DMS 273 (cell line): ENCODE measurements at regions not wholly inside any gene's neighbourhood (a gene's known extent, or its start where the extent isn't known, plus 50 kb on each side); places are given as distances from the start of the nearest gene placed in this dataset.
A peak's percentile ranks its signal among the peaks of the same experiment; 100 is the strongest.
"Not testable (repeated sequence)": the region's sequence is repeated elsewhere in the genome, so short reads cannot be mapped to it uniquely, and the experiment has no call there.

Experiments
- DNase-seq: peaks from one replicate; lab custom pipeline; 2025; ENCODE audit not compliant: unreplicated experiment; lab: John Stamatoyannopoulos, UW

GRCh38 chr18:34280000-34280399 is 55.3 kb upstream of the NOL4 start:
- DNase-seq, result no peak

DNA sequence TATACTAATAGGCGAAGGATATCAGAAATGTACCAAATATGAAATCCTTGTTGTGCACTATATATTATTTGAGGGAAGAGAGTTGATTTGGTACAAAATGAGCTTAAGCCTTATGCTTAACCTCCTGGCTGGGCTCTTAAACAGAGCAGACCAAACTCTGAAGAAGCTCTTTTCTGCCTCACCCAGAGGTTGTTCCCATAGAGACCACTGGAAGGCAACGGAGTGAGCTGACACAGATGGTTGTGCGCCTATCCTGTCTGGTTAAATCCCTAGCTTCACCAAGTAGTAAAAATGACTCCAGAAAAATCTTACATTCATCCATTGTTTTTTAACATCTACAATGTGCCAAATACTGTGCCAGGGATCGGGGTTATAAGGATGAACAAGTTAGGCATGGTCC is 55.9 kb upstream of the NOL4 start:
- no peak for DNase-seq

- no peak for DNase-seq
Observed at GRCh38 chr18:34281290-34281689, 56.6 kb upstream of the NOL4 start.

GRCh38 chr18:34281722-34282121 is 57.0 kb upstream of the NOL4 start:
- DNase-seq, result no peak

DNA sequence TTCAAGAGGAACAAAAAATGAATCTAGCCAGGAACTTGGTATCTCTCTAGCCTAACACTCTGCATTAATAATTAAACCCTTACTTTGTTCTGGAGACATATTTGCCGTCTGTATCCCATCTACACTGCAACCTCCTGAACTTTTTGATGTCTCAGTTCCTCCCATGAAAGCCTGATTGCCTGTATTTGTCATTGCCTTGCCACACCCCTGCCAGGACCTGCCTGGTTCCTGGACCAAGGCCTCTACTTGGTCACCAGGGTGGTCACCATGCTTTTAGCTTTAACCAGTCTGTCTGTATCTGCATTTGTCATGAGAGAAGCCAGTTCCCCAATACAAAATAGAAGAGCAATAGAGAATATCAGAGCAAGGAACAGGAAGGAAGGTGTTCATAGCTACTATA is 58.8 kb upstream of the NOL4 start:
- DNase-seq, result no peak

DNA sequence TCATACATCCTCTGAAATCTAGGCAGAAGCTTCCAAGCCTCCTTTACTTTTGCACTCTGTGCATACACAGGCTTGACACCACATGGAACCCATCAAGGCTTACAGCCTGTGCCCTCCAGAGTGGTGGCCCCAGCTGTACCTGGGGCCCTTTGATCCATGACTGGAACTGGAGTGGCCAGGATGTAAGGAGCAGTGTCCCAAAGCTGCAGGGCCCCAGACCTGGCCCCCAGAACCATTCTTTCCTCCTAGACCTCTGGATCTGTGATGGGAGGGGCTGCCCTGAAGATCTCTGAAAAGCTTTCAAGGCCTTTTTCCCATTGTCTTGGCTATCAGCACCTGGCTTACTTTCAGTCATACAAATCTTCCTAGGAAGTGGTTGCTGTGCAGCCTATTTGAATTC is 63.1 kb upstream of the NOL4 start:
- DNase-seq, result no peak

GRCh38 chr18:34292594-34292993 is 67.9 kb upstream of the NOL4 start:
- no peak for DNase-seq

DNA sequence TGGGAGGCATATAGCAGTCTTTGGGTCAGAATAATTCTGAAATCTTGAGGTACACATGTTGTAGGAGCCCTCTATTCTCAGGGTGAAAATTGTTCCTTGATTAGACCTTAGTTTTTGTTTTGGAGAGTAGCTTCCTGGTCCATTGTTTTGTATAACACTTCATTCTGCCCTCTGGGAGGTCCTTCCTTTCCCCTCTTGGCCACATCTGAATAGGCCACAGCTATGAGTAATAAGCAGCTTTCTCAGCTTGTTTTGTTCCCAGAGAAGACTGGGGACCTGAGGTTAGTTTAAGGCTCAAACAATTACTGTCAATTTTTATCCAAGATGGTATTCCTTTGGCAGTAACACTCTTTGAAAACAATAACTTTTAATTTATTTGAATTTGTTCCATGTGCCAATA is 72.6 kb upstream of the NOL4 start:
- DNase-seq, result no peak

DNA sequence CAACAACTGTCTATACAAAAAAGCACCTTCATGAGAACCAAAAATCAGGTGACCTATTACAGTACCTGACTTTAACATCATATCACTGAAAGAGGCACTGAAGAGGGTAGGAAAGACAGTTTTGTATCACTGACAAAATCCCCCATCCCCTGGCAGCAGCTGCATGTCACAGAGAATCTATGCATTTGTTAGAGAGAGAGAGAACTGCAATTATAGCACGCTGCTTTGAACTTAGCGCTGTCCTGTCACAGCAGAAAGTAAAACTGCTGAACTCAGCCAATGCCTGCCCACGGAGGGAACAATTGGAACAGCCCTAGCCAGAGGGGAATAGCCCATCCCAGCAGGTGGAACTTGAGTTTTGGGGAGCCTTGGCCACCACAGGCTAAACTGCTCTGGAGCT is 75.1 kb upstream of the NOL4 start:
- no peak for DNase-seq

GRCh38 chr18:34311468-34311867 is 86.8 kb upstream of the NOL4 start:
- no peak for DNase-seq

GRCh38 chr18:34314847-34315246 is 90.1 kb upstream of the NOL4 start:
- no peak for DNase-seq

DNA sequence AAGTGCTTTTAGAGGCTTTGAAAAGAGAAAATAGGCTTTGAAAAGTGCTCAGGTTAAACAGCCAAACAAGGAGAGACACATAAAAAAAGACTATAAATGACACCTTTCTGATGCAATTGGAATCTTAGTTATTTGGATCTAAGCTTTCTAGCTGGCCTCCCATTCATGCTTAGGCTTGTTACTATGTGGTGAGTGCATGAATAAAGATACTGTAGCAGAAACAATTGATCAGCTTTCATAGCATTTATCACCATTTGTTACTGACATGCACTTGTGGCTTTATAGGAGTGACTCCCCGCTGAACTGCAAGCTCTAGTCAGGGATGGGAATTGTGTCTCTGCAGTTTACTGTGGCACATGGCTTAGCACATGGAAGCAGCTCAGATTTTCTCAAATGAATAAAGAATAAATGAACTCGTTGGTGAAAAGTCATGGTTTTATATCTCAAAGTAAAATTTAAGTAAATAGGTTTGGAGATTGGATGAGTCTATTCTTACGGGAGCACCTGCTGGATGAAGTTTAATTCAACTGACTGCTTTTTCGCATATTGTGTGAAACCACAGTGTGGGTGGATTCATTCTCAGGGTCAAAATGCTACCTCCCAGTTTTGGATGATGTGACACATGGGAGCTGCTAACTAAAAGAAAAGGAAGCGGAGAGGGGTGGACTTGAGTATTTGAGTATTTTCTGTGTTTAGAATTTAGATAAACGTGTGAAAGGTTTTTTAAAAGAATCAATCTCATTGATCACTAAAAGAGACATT is 91.1 kb upstream of the NOL4 start:
- no peak for DNase-seq

DNA sequence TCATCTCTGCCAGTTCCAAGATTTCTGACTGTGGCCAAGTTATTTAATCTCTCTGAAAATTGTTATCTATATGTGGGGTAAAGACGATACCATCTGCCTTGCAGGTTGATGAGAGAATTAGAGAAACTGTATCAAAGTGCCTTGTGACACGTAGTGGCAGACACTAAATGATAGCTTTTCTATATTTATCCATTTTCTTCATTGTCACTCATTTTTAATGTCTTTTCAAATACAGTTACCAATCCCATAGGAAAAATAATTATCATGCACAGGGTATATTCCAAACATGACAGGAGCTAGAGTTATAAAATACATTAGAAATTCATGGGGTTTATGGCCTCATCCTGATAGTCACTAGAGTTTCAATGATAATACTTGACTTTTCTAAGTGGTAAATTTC is 95.6 kb upstream of the NOL4 start:
- no peak for DNase-seq

DNA sequence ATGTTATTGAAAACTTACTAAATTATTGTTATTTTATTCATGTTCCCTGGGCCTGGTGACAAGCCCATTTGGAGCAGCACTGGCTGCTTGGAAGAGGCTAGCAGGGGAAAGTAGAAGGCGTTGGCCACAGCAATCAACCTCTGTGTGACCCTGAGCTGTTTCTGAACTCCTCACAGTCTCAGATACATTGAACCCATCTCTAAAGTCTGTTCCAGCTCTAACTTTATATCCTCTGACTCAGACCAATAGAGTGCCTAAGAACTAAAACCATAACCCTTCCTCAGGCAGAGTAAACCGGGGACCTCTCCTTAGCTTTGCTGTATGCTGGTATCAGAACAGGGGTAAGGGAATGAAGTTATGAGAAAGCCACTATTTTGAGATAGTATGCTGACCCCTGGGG is 96.4 kb upstream of the NOL4 start:
- no peak for DNase-seq

GRCh38 chr18:34322365-34323289 is 97.9 kb upstream of the NOL4 start:
- peak; percentile 75 for DNase-seq

- DNase-seq, result no peak
Observed at GRCh38 chr18:34329840-34330239, 105.1 kb upstream of the NOL4 start.

GRCh38 chr18:34330308-34330707 is 105.6 kb upstream of the NOL4 start:
- DNase-seq, result peak; percentile 3

DNA sequence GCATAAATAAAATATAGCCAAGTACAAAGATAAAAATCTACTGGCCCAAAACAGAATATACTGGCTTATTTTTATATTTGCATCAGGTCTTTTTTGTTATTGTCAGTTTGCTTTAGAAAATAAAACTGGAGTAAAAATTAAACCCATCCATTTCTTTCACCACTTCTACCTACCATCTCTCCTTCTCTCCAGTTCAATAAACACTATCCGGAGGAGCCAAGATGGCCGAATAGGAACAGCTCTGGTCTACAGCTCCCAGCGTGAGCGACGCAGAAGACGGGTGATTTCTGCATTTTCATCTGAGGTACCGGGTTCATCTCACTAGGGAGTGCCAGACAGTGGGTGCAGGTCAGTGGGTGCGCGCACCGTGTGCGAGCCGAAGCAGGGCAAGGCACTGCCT is 106.2 kb upstream of the NOL4 start:
- not testable (repeated sequence) for DNase-seq

GRCh38 chr18:34331343-34331742 is 106.6 kb upstream of the NOL4 start:
- not testable (repeated sequence) for DNase-seq

DNA sequence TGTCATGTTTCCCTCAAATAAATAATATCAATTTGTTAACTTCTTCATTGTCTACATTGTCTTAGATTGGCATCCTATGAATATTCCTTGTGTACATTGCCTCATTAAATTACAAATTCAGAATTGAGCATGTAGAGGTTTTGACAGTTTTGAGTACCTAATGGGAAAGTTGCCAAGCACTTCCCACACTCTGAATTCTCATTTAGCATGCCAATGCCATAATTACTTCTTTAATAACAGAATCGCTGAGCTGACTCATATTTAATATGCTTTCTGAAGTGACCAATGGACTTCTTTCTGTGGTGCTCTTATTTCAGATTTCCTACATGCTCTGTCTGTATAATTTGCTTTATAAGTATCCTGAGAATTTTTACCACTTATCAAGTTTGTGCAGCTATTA is 114.4 kb upstream of the NOL4 start:
- no peak for DNase-seq

DNA sequence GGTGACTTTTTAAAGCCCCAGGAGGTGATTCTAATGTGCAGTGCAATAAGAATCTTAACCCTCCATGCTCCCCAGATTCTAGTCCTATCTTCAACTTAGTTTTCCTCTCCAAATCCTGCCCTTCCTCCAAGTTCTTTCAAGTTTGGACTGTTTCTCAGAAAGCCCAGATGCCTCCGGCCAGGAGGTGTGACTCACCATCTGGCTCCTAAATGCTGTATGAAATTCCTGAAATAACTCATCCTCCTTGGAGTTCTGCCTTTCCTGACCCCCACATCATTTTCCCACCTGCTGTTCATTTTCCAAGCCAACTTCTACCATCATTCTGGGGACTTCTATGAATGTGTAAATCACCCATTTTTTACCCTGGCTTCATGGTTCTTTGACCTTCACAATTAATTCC is 118.2 kb upstream of the NOL4 start:
- peak; percentile 7 for DNase-seq

- DNase-seq, result no peak
Observed at GRCh38 chr18:34345738-34346137, 121.0 kb upstream of the NOL4 start.
